Esophagus muscularis mucosa (tissue), 4 donors: ENCODE measurements at regions not wholly inside any gene's neighbourhood (a gene's known extent, or its start where the extent isn't known, plus 50 kb on each side); places are given as distances from the start of the nearest gene placed in this dataset.

Source experiments
- DNase-seq: peaks from one replicate; pipeline ENCODE4 v3.0.0-alpha.2; 2017; ENCODE audit errors: extremely low spot score
- H3K27ac ChIP-seq, 4 donors: fragments of 200-600 bp; sonication (generic); replicated peaks in 1 of 4; 1 replicate in 3 of 4; 2 replicates in 1 of 4; pipeline ENCODE4 v1.5.1; 2016 to 2019; ENCODE audit warnings: mild to moderate bottlenecking in 1 of 4
- H3K27me3 ChIP-seq, 4 donors: fragments of 200-600 bp; sonication (generic); one replicate each; pipeline versions ENCODE4 v1.5.1 to v1.6.0; 2016 to 2019
- H3K36me3 ChIP-seq, 4 donors: fragments of 200-600 bp; sonication (generic); one replicate each; pipeline ENCODE4 v1.5.1; 2016 to 2019
- H3K4me1 ChIP-seq, 4 donors: fragments of 200-600 bp; sonication (generic); one replicate each; pipeline ENCODE4 v1.5.1; 2016 to 2019
- H3K4me3 ChIP-seq, 4 donors: fragments of 200-600 bp; sonication (generic); 1 replicate in 2 of 4; 2 replicates in 2 of 4; pipeline ENCODE4 v1.5.1; 2016 to 2019; ENCODE audit warnings: mild to moderate bottlenecking in 4 of 4, moderate library complexity in 1 of 4
- H3K9me3 ChIP-seq, 4 donors: fragments of 200-600 bp; sonication (generic); 1 replicate in 3 of 4; 2 replicates in 1 of 4; pipeline ENCODE4 v1.5.1; 2016 to 2019
- CTCF ChIP-seq, 3 experiments: fragments of 200-600 bp in 2 of 3; fragments of 450-650 bp in 1 of 3; sonication (generic) in 2 of 3; IDR thresholded peaks; one replicate each; pipeline ENCODE4 v1.5.1; 2017 to 2019; ENCODE audit warnings: antibody characterized with exemption in 3 of 3, mild to moderate bottlenecking in 2 of 3, moderate library complexity in 1 of 3
- EP300 ChIP-seq: sonication (generic); formaldehyde crosslinking; IDR thresholded peaks from one replicate; pipeline ENCODE4 v1.6.1; 2017; ENCODE audit warnings: antibody characterized with exemption
- POLR2A ChIP-seq: fragments of 450-650 bp; IDR thresholded peaks from one replicate; pipeline ENCODE4 v1.6.1; 2017; ENCODE audit warnings: antibody characterized with exemption, moderate library complexity, mild to moderate bottlenecking, low read depth
- POLR2AphosphoS5 ChIP-seq, 2 donors: sonication (generic); formaldehyde crosslinking; IDR thresholded peaks; one replicate each; pipeline ENCODE4 v1.6.1; 2017; ENCODE audit warnings: antibody characterized with exemption in 2 of 2
- WGBS: methylation state at CpG from one replicate; pipeline ENCODE4 v1.1.5; 2018; 5-methylcytosine and 5-hydroxymethylcytosine counted together
- intact Hi-C: fragments of 100-400 bp; cut with DNase I; formaldehyde crosslinking; loops from one replicate; pipeline ENCODE4 v1.15.1; 2023

GRCh38 chr4:12231098-12231497 lies 802.4 kb upstream of the HS3ST1 start:
- DNase-seq: no peak
- no peak for TF ChIP-seq EP300
- TF ChIP-seq POLR2AphosphoS5 (IDR thresholded peaks at IDR 0.05): no peak
- no peak for TF ChIP-seq CTCF (IDR thresholded peaks at IDR 0.05)
- H3K27ac ChIP-seq: no peak overlapping the region
- no peak overlapping the region for H3K4me3 ChIP-seq
- no peaks in the 10 kb centered on the region for H3K36me3 ChIP-seq
- 68% methylated on average over 6 of the region's 6 CpGs for WGBS
- no peaks in the 10 kb centered on the region for H3K4me1 ChIP-seq
- intact Hi-C loops: no loop called here
- H3K27me3 ChIP-seq: no peaks in the 10 kb centered on the region
- H3K9me3 ChIP-seq: no peaks in the 10 kb centered on the region

- no peak for TF ChIP-seq EP300
- TF ChIP-seq CTCF (IDR thresholded peaks at IDR 0.05): no peak
- TF ChIP-seq POLR2AphosphoS5 (IDR thresholded peaks at IDR 0.05): no peak
- TF ChIP-seq POLR2A: no peak
- Histone ChIP-seq H3K36me3 (no peaks in the 10 kb centered on the region), H3K27ac (no peak overlapping the region), H3K27me3 (no peaks in the 10 kb centered on the region), H3K9me3 (no peaks in the 10 kb centered on the region), H3K4me3 (no peak overlapping the region), H3K4me1 (no peaks in the 10 kb centered on the region)
- intact Hi-C loops: no loop called here
- 77% methylated on average over 2 of the region's 2 CpGs for WGBS
- no peak for DNase-seq
Observed at GRCh38 chr4:12221031-12221430, 792.3 kb upstream of the HS3ST1 start.

- WGBS: 74% methylated on average over 7 of the region's 7 CpGs
- Histone ChIP-seq H3K27me3 (no peaks in the 10 kb centered on the region), H3K27ac (no peak overlapping the region), H3K9me3 (no peaks in the 10 kb centered on the region), H3K4me3 (no peak overlapping the region), H3K4me1 (no peaks in the 10 kb centered on the region), H3K36me3 (no peaks in the 10 kb centered on the region)
- TF ChIP-seq POLR2AphosphoS5 (IDR thresholded peaks at IDR 0.05) (no peak), POLR2A (no peak), EP300 (no peak), CTCF (IDR thresholded peaks at IDR 0.05) (no peak)
- DNase-seq: no peak
- intact Hi-C loops: no loop called here
Observed at GRCh38 chr4:12211636-12212035, 782.9 kb upstream of the HS3ST1 start.

DNA sequence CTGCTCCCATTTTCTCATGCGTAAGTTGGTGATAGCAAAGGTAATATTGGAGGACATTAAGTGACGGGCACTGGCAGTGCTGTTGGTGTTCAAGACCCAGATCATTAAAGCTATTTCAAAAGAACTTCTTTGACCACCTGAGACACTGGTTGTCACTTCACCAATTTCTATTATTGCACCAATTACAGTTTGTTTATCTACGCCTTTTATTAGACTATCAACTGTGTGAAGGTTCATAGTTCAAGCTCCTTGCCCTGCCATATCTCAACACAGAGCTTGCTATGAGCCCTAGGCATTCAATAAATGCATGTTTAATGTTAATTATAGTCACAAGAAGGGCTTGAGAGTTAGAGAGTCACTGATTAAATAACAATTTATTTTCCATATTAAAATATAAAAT lies 778.7 kb upstream of the HS3ST1 start:
- Histone ChIP-seq H3K4me3 (no peak overlapping the region), H3K4me1 (no peaks in the 10 kb centered on the region), H3K36me3 (no peaks in the 10 kb centered on the region), H3K27me3 (no peaks in the 10 kb centered on the region), H3K27ac (no peak overlapping the region), H3K9me3 (no peaks in the 10 kb centered on the region)
- DNase-seq: no peak
- intact Hi-C loops: no loop called here
- no peak for TF ChIP-seq POLR2A
- no peak for TF ChIP-seq CTCF (IDR thresholded peaks at IDR 0.05)
- 79% methylated on average over 3 of the region's 3 CpGs for WGBS

GRCh38 chr4:12206091-12206490 lies 777.4 kb upstream of the HS3ST1 start:
- DNase-seq: no peak
- intact Hi-C loops: no loop called here
- 47% methylated on average over 4 of the region's 4 CpGs for WGBS
- Histone ChIP-seq H3K27ac (no peak overlapping the region), H3K4me1 (no peaks in the 10 kb centered on the region), H3K9me3 (no peaks in the 10 kb centered on the region), H3K36me3 (no peaks in the 10 kb centered on the region), H3K4me3 (no peak overlapping the region), H3K27me3 (no peaks in the 10 kb centered on the region)
- no peak for TF ChIP-seq EP300
- no peak for TF ChIP-seq POLR2AphosphoS5 (IDR thresholded peaks at IDR 0.05)
- no peak for TF ChIP-seq CTCF (IDR thresholded peaks at IDR 0.05)
- TF ChIP-seq POLR2A: no peak
